ENCODE measurements at regions not wholly inside any gene's neighbourhood (a gene's known extent, or its start where the extent isn't known, plus 50 kb on each side); places are given as distances from the start of the nearest gene placed in this dataset.
"Not testable (repeated sequence)": the region's sequence is repeated elsewhere in the genome, so short reads cannot be mapped to it uniquely, and the experiment has no call there.

DNA sequence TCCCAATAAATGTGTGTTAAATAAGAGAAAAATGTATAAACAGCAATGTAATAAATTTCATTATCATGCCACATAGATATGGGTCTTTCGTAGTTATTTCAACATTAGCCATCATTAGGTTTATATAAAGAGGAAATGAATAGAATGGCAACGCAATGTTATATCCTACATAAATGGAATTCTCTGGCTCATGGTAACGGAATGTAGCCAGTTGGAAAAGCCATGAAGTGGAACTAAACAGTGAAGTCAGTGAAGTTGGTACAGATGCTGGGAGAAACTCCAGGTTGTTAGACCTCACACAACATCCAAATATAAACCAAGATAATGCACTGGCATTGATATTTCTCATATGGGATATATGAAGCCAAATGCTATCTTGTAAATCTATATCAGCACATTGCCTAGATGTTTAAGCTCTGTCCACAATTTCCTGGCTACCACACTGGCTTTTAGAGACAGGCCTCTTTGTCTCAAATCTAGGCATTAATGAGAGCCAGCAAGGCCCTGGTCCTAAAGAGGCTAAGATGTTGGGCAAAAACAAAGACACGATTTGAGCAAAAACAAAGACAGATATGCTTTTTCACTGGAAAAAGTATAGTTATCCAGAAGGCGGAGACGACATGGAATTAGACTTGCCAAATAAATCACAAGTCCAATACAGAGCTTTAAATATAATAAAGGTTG is 861.0 kb downstream of the RPS29 start:
- no peak for DNase-seq (ENCODE audit: low read depth in 2 of 2)

DNA sequence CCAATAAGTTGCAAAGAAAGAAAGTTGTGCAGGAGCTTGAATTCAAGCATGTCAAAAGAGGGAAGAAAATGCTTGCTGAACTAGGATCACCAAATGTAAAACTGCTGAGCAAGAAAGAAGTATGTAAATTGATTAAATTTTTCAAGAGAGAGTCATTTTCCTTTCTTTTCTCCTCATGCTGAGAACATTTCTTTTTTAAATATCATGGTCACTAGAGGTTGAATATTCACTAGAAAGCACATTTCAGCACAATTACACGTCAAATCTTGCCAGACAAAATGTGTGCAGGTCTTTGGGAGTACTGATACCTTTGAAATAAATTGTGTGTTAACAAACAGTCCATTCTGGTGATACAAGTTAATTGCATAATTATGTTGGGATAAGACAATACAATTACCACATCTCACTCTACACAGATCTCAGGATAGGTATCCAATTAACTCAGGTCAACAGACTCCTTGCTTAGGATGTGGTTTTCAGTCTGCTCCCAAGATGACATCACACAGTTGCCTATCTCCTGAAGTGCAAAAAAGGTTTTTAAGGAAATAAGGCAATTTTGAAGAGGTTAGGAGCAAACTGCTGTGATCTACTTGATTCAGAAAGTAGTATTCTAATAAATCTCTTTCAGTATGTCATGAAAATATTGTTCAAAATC is 862.2 kb downstream of the RPS29 start:
- DNase-seq (ENCODE audit: low read depth in 2 of 2): no peak

DNA sequence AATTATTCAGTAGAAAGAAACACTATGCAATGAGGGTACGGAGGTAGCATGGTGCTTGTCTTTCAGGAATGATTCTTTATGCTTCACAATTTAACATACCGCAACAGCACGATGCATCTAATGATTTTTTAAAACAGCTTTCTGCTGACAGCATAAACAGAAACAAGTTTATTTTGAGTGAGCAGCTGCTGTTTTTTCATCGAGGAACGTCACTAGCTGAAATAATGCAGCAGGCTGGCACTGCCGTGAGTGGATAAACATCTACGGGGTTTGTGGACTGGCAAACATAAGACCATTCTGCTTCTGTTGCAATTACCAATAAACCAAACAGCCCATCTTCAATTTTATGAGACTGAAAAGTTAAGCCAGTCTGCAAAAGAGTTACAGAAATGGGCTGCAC is 871.8 kb downstream of the RPS29 start:
- DNase-seq (ENCODE audit: low read depth in 2 of 2): no peak

DNA sequence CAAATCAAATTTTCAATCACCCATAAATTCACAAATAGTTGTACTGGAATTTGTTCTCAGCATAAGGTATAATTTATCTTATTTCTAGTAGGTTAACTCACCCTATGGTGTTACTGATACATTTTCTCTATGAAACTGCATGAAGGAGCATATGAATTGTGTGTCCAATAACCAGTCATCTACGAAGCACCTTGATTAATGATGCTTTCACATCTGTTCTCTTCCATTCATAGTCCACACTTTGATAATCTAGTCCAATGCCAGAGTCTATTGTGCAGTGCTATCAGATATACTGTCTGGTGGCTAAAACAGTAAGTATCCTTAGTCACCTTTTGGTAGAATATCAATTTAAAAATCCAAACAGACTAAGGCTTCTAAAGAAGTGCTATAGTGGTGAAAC is 876.0 kb downstream of the RPS29 start:
- no peak for DNase-seq (ENCODE audit: low read depth in 2 of 2)

DNA sequence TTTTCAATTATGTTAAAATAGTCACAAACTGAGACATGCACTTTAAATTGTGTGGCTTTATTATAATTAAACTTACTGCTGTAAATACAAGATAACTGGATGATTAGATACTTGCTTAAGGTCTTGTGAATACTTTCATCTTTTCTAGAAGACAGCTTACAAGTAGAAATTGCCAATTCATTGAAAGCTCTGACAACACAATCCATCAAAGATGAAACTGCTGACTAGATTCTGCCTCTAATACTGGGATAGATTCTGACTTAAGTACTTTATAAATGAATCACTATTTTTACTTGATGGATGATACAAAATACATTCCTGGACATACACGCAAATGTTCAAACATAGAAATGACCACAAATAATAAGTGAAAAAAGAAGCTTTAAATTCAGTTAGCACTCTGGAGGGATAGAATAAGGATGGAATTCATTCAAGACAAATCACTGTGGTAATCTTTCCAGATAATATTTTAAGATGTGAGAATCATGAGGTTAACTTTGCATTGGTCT is 876.8 kb downstream of the RPS29 start:
- DNase-seq (ENCODE audit: low read depth in 2 of 2): no peak

DNA sequence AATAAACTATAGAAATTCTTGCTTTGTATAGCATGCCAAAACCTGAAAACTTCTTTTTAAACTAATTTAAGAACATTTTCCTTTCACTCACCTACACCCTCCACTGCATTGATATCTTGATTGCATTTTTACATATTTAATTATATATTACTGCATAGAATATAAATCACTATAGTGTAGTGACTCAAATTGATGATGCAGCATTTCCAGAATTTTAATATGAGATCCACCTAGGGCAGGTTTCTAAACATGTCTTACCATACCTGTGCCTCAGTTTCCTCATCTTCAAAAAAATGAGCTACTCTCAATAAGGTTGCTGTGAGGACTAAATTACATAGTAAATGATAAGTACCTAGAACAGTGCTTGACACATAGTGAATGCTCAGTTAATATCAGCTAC is 881.5 kb downstream of the RPS29 start:
- DNase-seq (ENCODE audit: low read depth in 2 of 2): no peak

DNA sequence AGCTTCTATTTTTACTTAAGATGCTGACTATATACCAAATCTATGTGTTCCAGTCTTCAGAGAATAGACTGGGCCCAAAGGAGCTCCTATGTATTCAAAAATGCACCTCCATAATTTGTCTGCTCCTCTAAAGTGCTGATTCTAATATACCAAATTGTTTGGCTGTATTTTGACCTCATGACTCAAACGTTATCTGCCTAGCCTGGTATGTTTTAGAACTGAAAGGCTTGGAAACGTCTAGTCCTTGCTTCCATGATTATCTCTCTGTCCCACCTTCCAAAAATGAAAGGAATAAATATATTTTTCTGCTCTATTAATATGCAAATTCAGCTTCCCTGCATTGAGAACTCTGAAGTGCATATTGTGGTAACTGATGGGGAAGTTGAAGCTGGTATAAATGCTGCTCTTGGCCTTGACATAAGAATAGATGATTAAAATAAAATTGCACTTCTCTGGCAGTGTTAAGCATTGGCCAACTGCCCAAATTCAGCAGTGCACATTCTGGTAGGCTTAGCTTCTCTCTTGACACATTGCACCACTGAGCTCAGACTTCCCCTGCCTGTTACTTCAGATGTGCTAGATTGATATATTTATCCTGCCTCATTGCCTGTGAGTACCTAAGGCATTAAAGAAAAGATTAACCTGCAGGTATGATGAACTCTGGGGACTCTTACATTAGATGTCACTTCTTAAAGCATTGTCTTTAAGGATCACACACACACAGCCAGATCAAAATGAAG is 882.3 kb downstream of the RPS29 start:
- no peak for DNase-seq (ENCODE audit: low read depth in 2 of 2)

DNA sequence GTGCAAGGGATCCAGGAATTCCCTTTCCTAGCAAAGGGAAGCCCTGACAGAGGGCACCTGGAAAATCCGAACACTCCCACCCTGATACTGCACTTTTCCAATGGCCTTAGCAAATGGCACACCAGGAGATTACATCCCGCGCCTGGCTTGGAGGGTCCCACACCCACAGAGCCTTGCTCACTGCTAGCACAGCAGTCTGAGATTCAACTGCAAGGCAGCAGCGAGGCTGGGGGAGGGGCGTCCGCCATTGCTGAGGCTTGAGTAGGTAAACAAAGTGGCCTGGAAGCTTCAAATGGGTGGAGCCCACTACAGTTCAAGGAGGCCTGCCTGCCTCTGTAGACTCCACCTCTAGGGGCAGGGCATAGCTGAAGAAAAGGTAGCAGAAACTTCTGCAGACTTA is 888.8 kb downstream of the RPS29 start:
- not testable (repeated sequence) for DNase-seq (ENCODE audit: low read depth in 2 of 2)

DNA sequence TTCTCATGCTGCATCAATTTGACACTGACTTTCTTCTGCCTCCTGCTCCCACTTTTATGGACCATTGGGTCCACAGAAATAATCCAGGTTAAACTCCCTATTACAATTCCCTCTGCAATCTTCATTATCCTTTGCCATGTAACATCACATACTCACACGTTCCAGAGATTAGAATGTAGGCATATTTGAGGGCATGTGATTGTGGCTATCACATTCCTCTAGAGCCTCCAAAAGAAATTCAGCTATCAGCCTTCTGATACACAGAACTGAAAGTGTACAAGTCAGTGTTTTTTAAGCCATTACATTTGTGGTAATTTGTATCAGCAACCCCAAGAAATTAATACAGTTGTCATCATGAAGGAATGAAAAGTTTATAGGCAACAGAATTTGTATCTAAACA is 892.4 kb downstream of the RPS29 start:
- DNase-seq (ENCODE audit: low read depth in 2 of 2): no peak

DNA sequence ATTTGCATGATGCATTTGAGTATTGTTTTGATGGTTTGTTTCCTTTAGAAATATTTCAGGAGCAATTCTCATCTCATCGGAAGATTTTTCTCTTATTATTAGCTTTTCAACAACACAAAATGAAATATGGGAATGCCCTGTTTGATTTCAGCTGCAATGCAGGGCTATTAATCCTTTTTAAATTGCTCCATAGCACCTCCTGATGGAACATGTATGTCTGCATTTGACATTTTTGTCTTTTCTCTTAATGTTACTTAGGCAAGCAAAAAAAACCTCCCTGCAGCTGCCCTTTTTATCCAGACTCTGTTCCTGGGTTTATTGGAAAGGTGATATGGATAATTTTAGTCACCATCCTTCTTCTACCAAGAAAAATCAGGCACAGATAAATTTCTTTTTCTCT is 895.8 kb downstream of the RPS29 start:
- no peak for DNase-seq (ENCODE audit: low read depth in 2 of 2)

DNA sequence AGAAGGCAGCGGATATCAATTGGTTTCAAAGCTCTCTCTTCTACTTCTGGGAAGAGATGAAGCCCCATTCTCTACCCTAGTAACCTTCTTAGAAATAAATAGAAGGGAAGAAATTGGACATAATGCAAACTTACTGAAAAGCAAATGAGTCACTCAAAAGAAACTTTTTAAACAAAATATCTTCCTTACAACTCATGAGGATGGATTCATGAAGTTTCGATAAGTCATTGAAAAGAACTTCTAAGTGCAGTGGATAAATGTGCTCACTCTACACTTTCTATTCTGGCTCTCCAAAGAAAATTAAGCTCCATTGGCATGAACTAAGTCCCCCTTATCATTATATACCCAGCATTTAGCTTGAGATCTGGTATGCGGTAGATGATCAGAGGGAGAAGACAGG is 899.5 kb downstream of the RPS29 start:
- DNase-seq (ENCODE audit: low read depth in 2 of 2): no peak

DNA sequence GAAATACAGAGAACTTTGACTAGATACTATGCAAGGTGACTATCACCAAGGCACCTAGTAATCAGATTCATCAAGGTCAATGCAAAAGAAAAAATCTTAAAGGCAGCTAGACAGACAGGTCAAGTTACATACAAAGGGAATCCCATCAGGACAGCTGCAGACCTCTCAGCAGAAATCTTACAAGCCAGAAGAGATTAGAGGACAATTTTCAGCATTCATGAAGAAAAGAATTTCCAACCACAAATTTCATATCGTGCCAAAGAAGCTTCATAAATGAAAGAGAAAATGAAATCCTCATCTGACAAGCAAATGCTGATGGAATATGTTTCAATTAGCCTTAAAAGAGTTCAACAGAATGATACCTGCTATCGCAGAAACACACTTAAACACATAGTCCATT is 913.7 kb downstream of the RPS29 start:
- DNase-seq (ENCODE audit: low read depth in 2 of 2): no peak

DNA sequence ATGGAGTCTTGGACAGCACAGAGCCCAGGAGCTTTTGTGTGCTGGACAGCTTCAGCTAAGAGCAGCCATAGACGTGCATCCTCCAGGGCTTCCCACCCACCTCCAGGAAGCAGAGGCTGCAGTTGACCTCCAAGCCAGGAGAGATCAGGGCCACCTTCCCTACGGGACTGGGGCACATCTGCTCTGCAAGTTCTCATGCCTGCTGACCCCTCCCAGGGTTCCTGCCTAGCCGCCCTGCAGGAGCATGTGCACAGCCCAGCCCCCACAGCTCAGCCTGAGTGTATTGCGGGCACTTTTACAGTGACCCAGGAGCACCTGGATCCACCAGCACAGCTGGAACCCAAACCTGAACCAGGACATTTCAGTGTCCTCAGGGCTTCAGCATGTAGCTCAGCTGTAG is 915.2 kb downstream of the RPS29 start:
- DNase-seq (ENCODE audit: low read depth in 2 of 2): no peak

DNA sequence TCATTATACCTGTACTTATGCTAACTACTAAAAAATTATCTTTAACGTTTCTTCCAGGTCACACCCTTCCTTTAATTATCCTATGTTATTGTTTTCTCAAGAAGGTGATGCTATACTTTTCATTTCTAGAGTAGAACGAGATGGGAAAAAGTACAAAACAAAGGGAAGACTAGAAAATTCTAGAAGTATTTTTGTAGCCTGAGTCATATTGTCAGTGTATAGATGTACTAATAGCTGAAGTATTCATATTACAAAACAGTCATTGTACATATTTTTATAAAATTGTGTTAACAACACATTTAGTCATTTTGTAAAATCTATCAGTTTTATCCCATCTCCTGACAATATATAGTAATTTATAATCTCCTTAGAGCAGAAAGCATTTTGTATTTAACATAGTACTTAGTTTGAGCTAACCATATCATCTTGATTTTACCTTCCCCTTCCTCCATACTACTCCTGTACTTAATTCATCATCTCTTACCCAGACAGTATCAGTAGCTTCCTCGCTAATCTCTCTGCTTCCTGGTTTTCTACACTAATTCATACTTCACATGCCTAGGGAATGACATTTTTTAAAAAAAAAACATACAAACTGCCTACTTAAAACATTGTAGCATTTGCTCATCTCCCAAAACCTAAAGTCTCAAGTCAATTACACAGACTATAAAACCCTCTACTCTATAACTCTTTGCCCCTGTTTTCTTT is 920.9 kb downstream of the RPS29 start:
- no peak for DNase-seq (ENCODE audit: low read depth in 2 of 2)

DNA sequence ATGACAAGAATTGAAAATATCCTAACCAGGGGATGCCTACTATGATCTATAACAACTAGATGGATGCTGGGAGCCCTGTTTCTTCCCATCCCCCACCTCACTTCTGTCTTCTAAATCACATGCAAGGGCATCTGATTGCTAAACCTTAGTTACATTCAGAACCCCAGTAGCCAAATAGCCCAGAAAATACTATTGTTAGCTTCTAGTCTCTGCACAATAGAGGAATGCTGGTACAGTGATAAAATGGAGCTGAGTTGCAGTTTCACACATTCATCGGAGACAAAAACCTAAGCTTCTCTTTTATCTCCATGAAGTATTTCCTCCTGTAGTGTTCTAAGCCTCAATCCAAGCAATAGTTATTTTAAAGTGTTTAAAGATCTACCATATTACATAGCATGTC is 942.9 kb downstream of the RPS29 start:
- no peak for DNase-seq (ENCODE audit: low read depth in 2 of 2)

DNA sequence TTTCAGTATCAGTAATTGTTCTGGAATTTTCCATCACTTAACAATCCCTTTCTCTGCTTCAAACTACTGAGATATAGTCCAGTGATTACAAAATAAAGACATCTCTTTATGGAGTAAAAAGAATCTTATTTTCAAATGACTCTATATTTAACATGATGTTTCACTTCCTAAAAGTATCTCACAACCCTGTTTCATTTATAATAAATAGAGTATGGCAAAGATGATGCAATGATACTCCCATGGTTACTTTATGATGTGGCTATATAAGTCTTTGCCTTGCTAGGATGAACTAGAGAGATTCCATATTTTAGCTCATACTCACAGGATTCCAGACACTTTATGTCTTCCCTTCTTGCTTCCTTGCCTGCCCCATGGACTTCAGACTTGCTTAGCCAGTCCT is 953.5 kb upstream of the MDGA2 start:
- DNase-seq (ENCODE audit: low read depth in 2 of 2): no peak

DNA sequence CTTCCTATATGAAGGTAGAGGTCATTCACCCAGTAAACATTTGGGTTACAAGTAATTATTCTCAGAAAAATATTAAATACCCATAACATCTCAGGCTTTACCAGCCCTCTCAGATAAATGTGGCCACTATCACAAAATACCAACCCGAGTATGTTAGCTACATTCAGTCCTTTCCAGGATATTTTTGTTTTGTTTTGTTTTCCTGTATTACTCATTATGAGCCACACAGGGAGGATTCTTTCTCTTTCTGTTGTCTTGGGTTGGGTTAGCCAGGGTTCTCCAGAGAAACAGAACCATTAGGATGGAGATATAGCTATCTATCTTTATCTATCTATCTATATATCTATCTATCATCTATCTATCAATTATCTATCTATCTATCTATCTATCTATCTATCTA is 947.6 kb upstream of the MDGA2 start:
- no peak for DNase-seq (ENCODE audit: low read depth in 2 of 2)

DNA sequence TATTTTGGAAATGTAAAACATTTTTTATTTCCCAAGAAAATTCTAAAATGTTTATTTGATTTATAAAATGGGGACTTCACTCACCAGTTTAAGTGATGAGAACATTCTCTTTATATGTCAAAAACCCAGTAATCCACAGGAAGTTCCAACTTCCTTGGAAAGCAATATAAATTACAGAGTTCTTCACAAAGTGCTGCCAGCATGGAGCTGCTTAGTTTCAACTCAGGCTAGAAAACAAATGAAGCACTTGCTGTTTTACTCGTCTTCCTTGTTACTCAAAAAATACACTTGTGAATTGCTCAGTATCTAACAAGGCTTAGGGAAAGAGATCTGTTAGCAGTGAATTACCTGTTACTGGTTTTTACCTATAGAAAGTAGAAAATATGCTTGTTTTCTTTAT is 942.7 kb upstream of the MDGA2 start:
- DNase-seq (ENCODE audit: low read depth in 2 of 2): no peak

DNA sequence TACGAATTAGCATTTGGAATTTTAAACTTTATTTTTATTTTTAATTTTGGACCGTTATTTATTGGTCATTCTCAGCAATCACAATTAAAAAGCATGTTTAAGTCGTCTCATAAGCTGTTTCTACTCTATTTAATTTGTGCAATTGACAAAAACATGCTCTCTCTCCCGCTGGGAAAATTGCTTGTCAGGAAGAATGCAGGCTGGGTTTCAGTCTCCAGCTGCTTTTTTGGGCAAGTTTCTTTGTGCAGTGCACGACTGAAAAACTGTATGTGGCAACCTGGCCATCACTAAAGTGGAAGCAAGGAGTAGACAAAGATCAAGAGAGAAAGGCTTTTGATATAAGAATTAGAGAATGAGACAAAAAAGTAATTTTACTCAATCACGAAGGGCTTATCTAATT is 941.5 kb upstream of the MDGA2 start:
- no peak for DNase-seq (ENCODE audit: low read depth in 2 of 2)

DNA sequence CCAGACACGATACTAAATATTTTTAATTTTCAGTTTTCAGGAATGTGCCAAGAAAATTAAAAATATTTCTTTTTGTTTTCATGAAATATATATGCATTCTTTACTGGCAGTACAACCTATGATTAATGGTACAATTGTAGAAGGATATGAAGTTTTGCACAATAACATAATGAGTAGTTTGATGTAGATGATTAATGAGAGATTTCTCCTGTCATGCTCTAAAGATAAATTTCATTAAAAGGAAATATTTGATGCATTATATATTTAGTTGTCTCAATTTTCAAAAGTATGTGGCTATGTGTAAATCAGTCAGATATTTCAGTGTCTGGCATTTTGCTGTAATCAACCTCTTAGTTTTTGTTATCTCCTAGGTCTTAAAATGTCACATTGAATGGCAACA is 940.2 kb upstream of the MDGA2 start:
- no peak for DNase-seq (ENCODE audit: low read depth in 2 of 2)

DNA sequence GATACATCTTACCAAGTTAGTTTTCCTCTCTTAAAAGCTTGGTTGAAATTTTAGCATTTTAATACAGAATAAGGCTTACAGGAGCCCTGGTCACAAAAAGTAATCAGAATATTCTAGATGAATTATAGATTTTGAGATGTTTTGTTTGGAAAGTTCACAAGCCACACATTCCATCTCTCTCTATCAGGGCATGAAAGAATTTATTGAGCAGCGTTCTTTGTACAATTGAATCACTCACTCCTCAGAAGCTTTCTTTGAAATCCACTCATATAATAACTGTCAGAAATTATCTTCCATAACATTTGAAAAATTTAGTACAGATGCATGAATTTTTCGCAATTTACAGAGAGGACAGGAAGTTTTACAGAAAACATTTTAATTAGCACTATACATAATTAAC is 938.6 kb upstream of the MDGA2 start:
- no peak for DNase-seq (ENCODE audit: low read depth in 2 of 2)

DNA sequence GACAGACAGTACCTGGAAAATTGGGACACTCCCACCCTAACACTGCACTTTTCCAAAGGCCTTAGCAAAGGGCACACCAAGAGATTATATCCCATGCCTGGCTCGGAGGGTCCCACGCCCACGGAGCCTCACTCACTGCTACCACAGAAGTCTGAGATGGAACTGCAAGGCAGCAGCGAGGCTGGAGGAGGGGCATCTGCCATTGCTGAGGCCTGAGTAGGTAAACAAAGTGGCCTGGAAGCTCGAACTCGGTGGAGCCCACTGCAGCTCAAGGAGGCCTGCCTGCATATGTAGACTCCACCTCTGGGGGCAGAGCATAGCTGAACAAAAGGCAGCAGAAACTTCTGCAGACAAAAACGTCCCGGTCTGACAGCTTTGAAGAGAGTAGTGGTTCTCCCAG is 931.6 kb upstream of the MDGA2 start:
- DNase-seq (ENCODE audit: low read depth in 2 of 2): not testable (repeated sequence)
